OCI-LY1 (cell line): ENCODE measurements at regions not wholly inside any gene's neighbourhood (a gene's known extent, or its start where the extent isn't known, plus 50 kb on each side); places are given as distances from the start of the nearest gene placed in this dataset.

Experiments used
- CTCF ChIP-seq: fragments of 200-600 bp; sonication (generic), shearing (Covaris generic); IDR thresholded peaks from 2 replicates; pipeline ENCODE4 v1.5.1; 2017; ENCODE audit warnings: mild to moderate bottlenecking, antibody characterized with exemption, low read length, moderate library complexity, mixed read lengths
- EZH2 ChIP-seq: fragments of 200-600 bp; sonication (generic), shearing (Covaris generic); IDR thresholded peaks from 2 replicates; pipeline ENCODE4 v1.8.0; 2017; ENCODE audit warnings: borderline replicate concordance, mixed run types, mild to moderate bottlenecking, antibody characterized with exemption, low read length, moderate library complexity, mixed read lengths

DNA sequence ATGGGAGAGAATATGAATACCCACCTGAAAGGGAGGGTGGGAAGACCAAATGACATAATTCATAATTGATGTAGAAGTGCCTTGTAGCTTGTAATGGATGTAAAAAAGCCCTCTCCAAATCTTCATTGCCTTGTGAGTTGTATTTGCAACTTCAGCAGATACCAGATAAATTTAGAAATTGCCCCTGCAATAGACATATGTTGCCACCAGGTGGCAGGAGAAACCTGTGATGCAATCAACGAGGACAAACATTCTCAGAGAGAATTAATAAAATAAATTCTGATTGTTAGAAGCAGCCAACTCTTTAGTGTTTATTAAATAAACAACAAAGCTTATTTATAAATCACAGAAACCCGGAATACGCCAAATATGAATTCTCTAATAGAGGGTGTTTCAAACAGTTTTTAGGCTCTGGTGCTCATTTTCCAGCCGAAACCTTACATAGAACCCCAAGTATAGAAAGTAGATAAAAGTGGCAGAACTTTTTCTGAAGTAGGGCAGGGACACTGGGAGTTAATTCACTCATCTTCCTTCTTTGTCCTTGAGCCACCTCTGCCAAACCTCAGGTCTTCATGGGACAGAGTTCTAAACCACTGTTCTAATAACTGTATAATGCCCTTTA lies 147.8 kb downstream of the TMEM38B start:
- TF ChIP-seq CTCF (peak; percentile 85), EZH2 (no peak)
